Panc1 (cell line): ENCODE measurements at regions not wholly inside any gene's neighbourhood (a gene's known extent, or its start where the extent isn't known, plus 50 kb on each side); places are given as distances from the start of the nearest gene placed in this dataset.
"Not testable (repeated sequence)": the region's sequence is repeated elsewhere in the genome, so short reads cannot be mapped to it uniquely, and the experiment has no call there.

Source experiments
- ATAC-seq: fragments of 200-7000 bp; cut with Tn5 transposase; 2 replicates; pipeline ENCODE4 v1.9.1; 2020; ENCODE audit warnings: mild to moderate bottlenecking, moderate library complexity
- BruUV-seq: library from RNA; stranded (reverse); fragments of 400-500 nt; replicated peaks from 2 replicates; lab custom pipeline; 2021; lab: Mats Ljungman, UMichigan
- CTCF ChIA-PET: fragments of 300-600 bp; sonication (Branson Sonifier 250); formaldehyde crosslinking; loops from one replicate; lab custom pipeline; 2022; ENCODE audit warnings: antibody characterized with exemption; lab: Charles Lee
- POLR2A ChIA-PET: fragments of 300-600 bp; sonication (Branson Sonifier 250); formaldehyde crosslinking; loops from one replicate; lab custom pipeline; 2022; ENCODE audit warnings: antibody characterized with exemption; lab: Charles Lee
- DNase-seq: peaks from one replicate; pipeline ENCODE4 v3.0.0-alpha.2; 2010; ENCODE audit warnings: low read depth, low spot score
- H3K27ac ChIP-seq: 2 replicates; pipeline ENCODE4 v1.5.1; 2011; ENCODE audit warnings: mild to moderate bottlenecking, low read length, inconsistent platforms
- H3K27me3 ChIP-seq: fragments of 200-500 bp; sonication (Bioruptor generic); 2 replicates; pipeline ENCODE4 v1.6.0; 2014; ENCODE audit warnings: low read length, inconsistent platforms; ENCODE audit not compliant: control insufficient read depth, insufficient read depth
- H3K36me3 ChIP-seq: fragments of 200-500 bp; sonication (Bioruptor generic); 2 replicates; pipeline ENCODE4 v1.5.1; 2014; ENCODE audit warnings: inconsistent platforms, mild to moderate bottlenecking, low read length, moderate library complexity; ENCODE audit not compliant: control insufficient read depth, insufficient read depth
- H3K4me1 ChIP-seq: 2 replicates; pipeline ENCODE4 v1.5.1; 2011; ENCODE audit warnings: inconsistent platforms, mild to moderate bottlenecking, low read length, moderate library complexity; ENCODE audit not compliant: control insufficient read depth, insufficient read depth
- H3K4me3 ChIP-seq, 2 experiments: 2 replicates each; pipeline ENCODE4 v1.5.1; 2011 to 2012; ENCODE audit warnings: low read depth in 2 of 2, low read length in 2 of 2, mild to moderate bottlenecking in 2 of 2, inconsistent platforms in 1 of 2, moderate library complexity in 1 of 2
- H3K9me3 ChIP-seq: fragments of 200-500 bp; sonication (Bioruptor generic); 2 replicates; pipeline ENCODE4 v1.5.1; 2014; ENCODE audit warnings: low read depth, mild to moderate bottlenecking, inconsistent platforms, low read length, moderate library complexity; ENCODE audit not compliant: control insufficient read depth, insufficient read depth
- POLR2AphosphoS5 ChIP-seq: IDR thresholded peaks from 2 replicates; pipeline ENCODE4 v1.6.1; 2012; ENCODE audit warnings: mild to moderate bottlenecking, low read depth, low read length, moderate library complexity
- SIN3A ChIP-seq: IDR thresholded peaks from 2 replicates; pipeline ENCODE4 v1.6.1; 2012; ENCODE audit warnings: low read depth, mild to moderate bottlenecking, low read length, moderate library complexity, borderline replicate concordance; ENCODE audit not compliant: insufficient read depth
- TCF7L2 ChIP-seq: IDR thresholded peaks from 2 replicates; pipeline ENCODE4 v1.6.1; 2011; ENCODE audit warnings: mild to moderate bottlenecking, low read depth, low read length, inconsistent platforms
- in situ Hi-C: cut with HindIII; loops from 2 replicates; pipeline ENCODE4 v1.10.0; 2016; ENCODE audit warnings: low sequenced_read_pairs, low pct_unique_long_range_greater_than_20kb
- intact Hi-C: fragments of 100-400 bp; cut with micrococcal nuclease; formaldehyde crosslinking; loops from one replicate; pipeline ENCODE4 v1.10.0; 2022; ENCODE audit not compliant: unreplicated experiment
- TF ChIP-seq, protein P1 (sequence below): fragments of 450-650 bp; IDR thresholded peaks from 2 replicates; pipeline ENCODE4 v1.5.1; 2017; ENCODE audit warnings: mild to moderate bottlenecking
- TF ChIP-seq, protein P2 (sequence below), 2 experiments: IDR thresholded peaks; 2 replicates each; pipeline ENCODE4 v1.6.1; 2011 to 2012; ENCODE audit warnings: low read depth in 2 of 2, control low read depth in 1 of 2, low read length in 1 of 2, mild to moderate bottlenecking in 1 of 2, moderate library complexity in 1 of 2; ENCODE audit not compliant: insufficient read depth in 1 of 2

GRCh38 chr17:13152501-13152900, 134.7 kb upstream of the ELAC2 start:
- H3K4me1 ChIP-seq, result no peaks in the 10 kb centered on the region
- in situ Hi-C loops (no loop called here), intact Hi-C loops (no loop called here)
- no peaks in the 10 kb centered on the region for H3K36me3 ChIP-seq
- no TSS peak for BruUV-seq
- no peak for DNase-seq
- no peak for TF ChIP-seq POLR2AphosphoS5
- no peak for TF ChIP-seq SIN3A
- TF ChIP-seq, protein P1, sequence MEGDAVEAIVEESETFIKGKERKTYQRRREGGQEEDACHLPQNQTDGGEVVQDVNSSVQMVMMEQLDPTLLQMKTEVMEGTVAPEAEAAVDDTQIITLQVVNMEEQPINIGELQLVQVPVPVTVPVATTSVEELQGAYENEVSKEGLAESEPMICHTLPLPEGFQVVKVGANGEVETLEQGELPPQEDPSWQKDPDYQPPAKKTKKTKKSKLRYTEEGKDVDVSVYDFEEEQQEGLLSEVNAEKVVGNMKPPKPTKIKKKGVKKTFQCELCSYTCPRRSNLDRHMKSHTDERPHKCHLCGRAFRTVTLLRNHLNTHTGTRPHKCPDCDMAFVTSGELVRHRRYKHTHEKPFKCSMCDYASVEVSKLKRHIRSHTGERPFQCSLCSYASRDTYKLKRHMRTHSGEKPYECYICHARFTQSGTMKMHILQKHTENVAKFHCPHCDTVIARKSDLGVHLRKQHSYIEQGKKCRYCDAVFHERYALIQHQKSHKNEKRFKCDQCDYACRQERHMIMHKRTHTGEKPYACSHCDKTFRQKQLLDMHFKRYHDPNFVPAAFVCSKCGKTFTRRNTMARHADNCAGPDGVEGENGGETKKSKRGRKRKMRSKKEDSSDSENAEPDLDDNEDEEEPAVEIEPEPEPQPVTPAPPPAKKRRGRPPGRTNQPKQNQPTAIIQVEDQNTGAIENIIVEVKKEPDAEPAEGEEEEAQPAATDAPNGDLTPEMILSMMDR, result no peak
- no peak for TF ChIP-seq TCF7L2
- TF ChIP-seq, protein P2, sequence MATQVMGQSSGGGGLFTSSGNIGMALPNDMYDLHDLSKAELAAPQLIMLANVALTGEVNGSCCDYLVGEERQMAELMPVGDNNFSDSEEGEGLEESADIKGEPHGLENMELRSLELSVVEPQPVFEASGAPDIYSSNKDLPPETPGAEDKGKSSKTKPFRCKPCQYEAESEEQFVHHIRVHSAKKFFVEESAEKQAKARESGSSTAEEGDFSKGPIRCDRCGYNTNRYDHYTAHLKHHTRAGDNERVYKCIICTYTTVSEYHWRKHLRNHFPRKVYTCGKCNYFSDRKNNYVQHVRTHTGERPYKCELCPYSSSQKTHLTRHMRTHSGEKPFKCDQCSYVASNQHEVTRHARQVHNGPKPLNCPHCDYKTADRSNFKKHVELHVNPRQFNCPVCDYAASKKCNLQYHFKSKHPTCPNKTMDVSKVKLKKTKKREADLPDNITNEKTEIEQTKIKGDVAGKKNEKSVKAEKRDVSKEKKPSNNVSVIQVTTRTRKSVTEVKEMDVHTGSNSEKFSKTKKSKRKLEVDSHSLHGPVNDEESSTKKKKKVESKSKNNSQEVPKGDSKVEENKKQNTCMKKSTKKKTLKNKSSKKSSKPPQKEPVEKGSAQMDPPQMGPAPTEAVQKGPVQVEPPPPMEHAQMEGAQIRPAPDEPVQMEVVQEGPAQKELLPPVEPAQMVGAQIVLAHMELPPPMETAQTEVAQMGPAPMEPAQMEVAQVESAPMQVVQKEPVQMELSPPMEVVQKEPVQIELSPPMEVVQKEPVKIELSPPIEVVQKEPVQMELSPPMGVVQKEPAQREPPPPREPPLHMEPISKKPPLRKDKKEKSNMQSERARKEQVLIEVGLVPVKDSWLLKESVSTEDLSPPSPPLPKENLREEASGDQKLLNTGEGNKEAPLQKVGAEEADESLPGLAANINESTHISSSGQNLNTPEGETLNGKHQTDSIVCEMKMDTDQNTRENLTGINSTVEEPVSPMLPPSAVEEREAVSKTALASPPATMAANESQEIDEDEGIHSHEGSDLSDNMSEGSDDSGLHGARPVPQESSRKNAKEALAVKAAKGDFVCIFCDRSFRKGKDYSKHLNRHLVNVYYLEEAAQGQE (IDR thresholded peaks at IDR 0.05; ENCODE audit: insufficient read depth in 1 of 2, low read depth in 2 of 2, low read length in 1 of 2), result no peak
- no peak for ATAC-seq
- H3K4me3 ChIP-seq, result no peak overlapping the region
- ChIA-PET POLR2A (no interaction called here), CTCF (no interaction called here)
- H3K27ac ChIP-seq, result no peak overlapping the region
- no peaks in the 10 kb centered on the region for H3K9me3 ChIP-seq
- H3K27me3 ChIP-seq, result no peaks in the 10 kb centered on the region

GRCh38 chr17:13150738-13151137, 132.9 kb upstream of the ELAC2 start:
- intact Hi-C loops, H3K4me3 ChIP-seq, H3K36me3 ChIP-seq, H3K27me3 ChIP-seq, POLR2A ChIA-PET, CTCF ChIA-PET, in situ Hi-C loops, BruUV-seq, ATAC-seq, H3K4me1 ChIP-seq, DNase-seq, H3K27ac ChIP-seq, H3K9me3 ChIP-seq: not testable (repeated sequence)

GRCh38 chr17:13143001-13143400, 125.2 kb upstream of the ELAC2 start:
- ATAC-seq (no peak), DNase-seq (no peak)
- no peaks in the 10 kb centered on the region for H3K27me3 ChIP-seq
- in situ Hi-C loops (no loop called here), intact Hi-C loops (no loop called here)
- no peaks in the 10 kb centered on the region for H3K4me1 ChIP-seq
- H3K9me3 ChIP-seq, result no peaks in the 10 kb centered on the region
- no peak overlapping the region for H3K4me3 ChIP-seq
- TF ChIP-seq POLR2AphosphoS5 (no peak), SIN3A (no peak), TCF7L2 (no peak)
- TF ChIP-seq, protein P1, result no peak
- TF ChIP-seq, protein P2 (IDR thresholded peaks at IDR 0.05; ENCODE audit: insufficient read depth in 1 of 2, low read depth in 2 of 2, low read length in 1 of 2), result no peak
- ChIA-PET CTCF (no interaction called here), POLR2A (no interaction called here)
- no peak overlapping the region for H3K27ac ChIP-seq
- no peaks in the 10 kb centered on the region for H3K36me3 ChIP-seq
- no TSS peak for BruUV-seq
